Uterus (tissue), 2 donors: ENCODE measurements at regions not wholly inside any gene's neighbourhood (a gene's known extent, or its start where the extent isn't known, plus 50 kb on each side); places are given as distances from the start of the nearest gene placed in this dataset.

ENCODE experiments used
- POLR2A ChIP-seq, 2 donors: fragments of 450-650 bp; IDR thresholded peaks; one replicate each; pipeline ENCODE4 v1.6.1; 2016; ENCODE audit warnings: antibody characterized with exemption in 2 of 2, mild to moderate bottlenecking in 1 of 2, moderate library complexity in 1 of 2
- TF ChIP-seq, protein P1 (sequence below), 4 experiments: fragments of 200-600 bp in 2 of 4; fragments of 450-650 bp in 2 of 4; sonication (generic) in 2 of 4; IDR thresholded peaks; one replicate each; pipeline ENCODE4 v1.5.1; 2016 to 2019; ENCODE audit warnings: antibody characterized with exemption in 4 of 4, mild to moderate bottlenecking in 2 of 4, moderate library complexity in 1 of 4

DNA sequence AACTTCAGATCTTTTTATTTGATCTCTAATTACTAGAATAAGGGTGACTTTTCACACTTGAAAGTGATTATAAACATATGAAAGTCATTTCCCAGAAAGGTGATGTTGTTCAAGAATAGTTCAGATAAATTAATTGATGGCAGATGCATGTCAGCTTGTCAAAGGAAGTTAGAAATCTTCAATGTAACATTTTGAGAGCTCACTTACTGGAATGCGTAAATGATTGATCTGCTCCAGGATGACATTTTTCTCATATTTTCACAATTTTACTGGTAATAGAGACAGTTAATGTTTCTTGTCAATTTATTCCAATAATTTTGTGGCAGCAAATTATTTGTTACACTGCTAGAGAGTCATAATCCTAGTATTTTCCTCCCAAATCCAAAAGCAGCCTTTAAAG, 424.2 kb downstream of the PLA2G4A start:
- TF ChIP-seq, protein P1, sequence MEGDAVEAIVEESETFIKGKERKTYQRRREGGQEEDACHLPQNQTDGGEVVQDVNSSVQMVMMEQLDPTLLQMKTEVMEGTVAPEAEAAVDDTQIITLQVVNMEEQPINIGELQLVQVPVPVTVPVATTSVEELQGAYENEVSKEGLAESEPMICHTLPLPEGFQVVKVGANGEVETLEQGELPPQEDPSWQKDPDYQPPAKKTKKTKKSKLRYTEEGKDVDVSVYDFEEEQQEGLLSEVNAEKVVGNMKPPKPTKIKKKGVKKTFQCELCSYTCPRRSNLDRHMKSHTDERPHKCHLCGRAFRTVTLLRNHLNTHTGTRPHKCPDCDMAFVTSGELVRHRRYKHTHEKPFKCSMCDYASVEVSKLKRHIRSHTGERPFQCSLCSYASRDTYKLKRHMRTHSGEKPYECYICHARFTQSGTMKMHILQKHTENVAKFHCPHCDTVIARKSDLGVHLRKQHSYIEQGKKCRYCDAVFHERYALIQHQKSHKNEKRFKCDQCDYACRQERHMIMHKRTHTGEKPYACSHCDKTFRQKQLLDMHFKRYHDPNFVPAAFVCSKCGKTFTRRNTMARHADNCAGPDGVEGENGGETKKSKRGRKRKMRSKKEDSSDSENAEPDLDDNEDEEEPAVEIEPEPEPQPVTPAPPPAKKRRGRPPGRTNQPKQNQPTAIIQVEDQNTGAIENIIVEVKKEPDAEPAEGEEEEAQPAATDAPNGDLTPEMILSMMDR (IDR thresholded peaks at IDR 0.05): no peak
- TF ChIP-seq POLR2A (IDR thresholded peaks at IDR 0.05): no peak
